ENCODE measurements at regions not wholly inside any gene's neighbourhood (a gene's known extent, or its start where the extent isn't known, plus 50 kb on each side); places are given as distances from the start of the nearest gene placed in this dataset.

- no peak for DNase-seq (ENCODE audit: low read depth)
Measured at GRCh38 chr6:150651808-150652470, 52.3 kb downstream of the PLEKHG1 start.

GRCh38 chr6:150652848-150653613 is 53.3 kb downstream of the PLEKHG1 start:
- no peak for DNase-seq (ENCODE audit: low read depth)

GRCh38 chr6:150654608-150655007 is 54.9 kb downstream of the PLEKHG1 start:
- no peak for DNase-seq (ENCODE audit: low read depth)

- no peak for DNase-seq (ENCODE audit: low read depth)
Measured at GRCh38 chr6:150656156-150656555, 56.5 kb downstream of the PLEKHG1 start.

- DNase-seq (ENCODE audit: low read depth): no peak
Measured at GRCh38 chr6:150658421-150658820, 58.7 kb downstream of the PLEKHG1 start.

GRCh38 chr6:150659046-150659763 is 59.5 kb downstream of the PLEKHG1 start:
- DNase-seq (ENCODE audit: low read depth): no peak

- no peak for DNase-seq (ENCODE audit: low read depth)
Measured at GRCh38 chr6:150661216-150662007, 61.7 kb downstream of the PLEKHG1 start.

GRCh38 chr6:150662814-150663213 is 63.1 kb downstream of the PLEKHG1 start:
- no peak for DNase-seq (ENCODE audit: low read depth)

- DNase-seq (ENCODE audit: low read depth): no peak
Measured at GRCh38 chr6:150664091-150664490, 64.4 kb downstream of the PLEKHG1 start.

GRCh38 chr6:150666071-150666470 is 66.4 kb downstream of the PLEKHG1 start:
- DNase-seq (ENCODE audit: low read depth): no peak

GRCh38 chr6:150667359-150667758 is 67.7 kb downstream of the PLEKHG1 start:
- DNase-seq (ENCODE audit: low read depth): no peak

GRCh38 chr6:150667977-150668716 is 68.5 kb downstream of the PLEKHG1 start:
- DNase-seq (ENCODE audit: low read depth): no peak

- no peak for DNase-seq (ENCODE audit: low read depth)
Measured at GRCh38 chr6:150668900-150669302, 69.2 kb downstream of the PLEKHG1 start.

- no peak for DNase-seq (ENCODE audit: low read depth)
Measured at GRCh38 chr6:150670311-150670710, 70.6 kb downstream of the PLEKHG1 start.

GRCh38 chr6:150672800-150673199 is 73.1 kb downstream of the PLEKHG1 start:
- DNase-seq (ENCODE audit: low read depth): no peak

GRCh38 chr6:150673720-150674346 is 74.1 kb downstream of the PLEKHG1 start:
- no peak for DNase-seq (ENCODE audit: low read depth)

- DNase-seq (ENCODE audit: low read depth): no peak
Measured at GRCh38 chr6:150676344-150676743, 76.7 kb downstream of the PLEKHG1 start.

- DNase-seq (ENCODE audit: low read depth): no peak
Measured at GRCh38 chr6:150676772-150677171, 77.1 kb downstream of the PLEKHG1 start.

GRCh38 chr6:150680510-150680909 is 80.8 kb downstream of the PLEKHG1 start:
- no peak for DNase-seq (ENCODE audit: low read depth)

GRCh38 chr6:150681578-150682395 is 82.1 kb downstream of the PLEKHG1 start:
- DNase-seq (ENCODE audit: low read depth): no peak
